ENCODE measurements at regions not wholly inside any gene's neighbourhood (a gene's known extent, or its start where the extent isn't known, plus 50 kb on each side); places are given as distances from the start of the nearest gene placed in this dataset.
"Not testable (repeated sequence)": the region's sequence is repeated elsewhere in the genome, so short reads cannot be mapped to it uniquely, and the experiment has no call there.

DNA sequence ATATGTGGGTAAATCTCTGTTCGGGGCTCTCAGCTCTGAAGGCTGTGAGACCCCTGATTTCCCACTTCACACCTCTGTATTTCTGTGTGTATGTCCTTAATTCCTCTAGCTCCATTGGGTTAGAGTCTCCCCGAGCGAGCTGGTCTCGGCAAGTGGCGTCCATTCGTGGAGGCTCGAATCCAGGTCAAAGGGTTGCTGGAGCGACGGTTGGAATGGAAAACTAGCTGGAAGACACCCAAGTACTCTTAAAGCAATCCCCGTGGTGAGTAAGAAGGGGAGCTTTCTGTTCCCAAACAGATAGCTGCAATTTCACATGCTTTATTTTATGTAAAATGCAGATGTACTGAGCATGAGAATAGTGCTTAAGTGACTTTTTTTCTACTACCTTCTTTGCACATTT, 277.5 kb upstream of the SGCG start:
- 89% methylated on average over 10 of the region's 10 CpGs for WGBS
- Histone ChIP-seq H3K9me3 (ENCODE audit: insufficient read depth, low read depth, low read length) (peaks cover 38% of the 10 kb centered on the region), H3K27ac (ENCODE audit: low read depth, low read length) (no peak overlapping the region), H3K4me3 (ENCODE audit: low read length) (no peak overlapping the region), H3K9ac (ENCODE audit: low read depth, low read length) (no peak overlapping the region), H3K4me1 (ENCODE audit: insufficient read depth, low read length) (no peaks in the 10 kb centered on the region), H3K27me3 (ENCODE audit: insufficient read depth, low read length) (no peaks in the 10 kb centered on the region), H3K36me3 (ENCODE audit: insufficient read depth, low read length) (0 out of 2 replicates have a peak, but pooled peaks cover 5% of the 10 kb centered on the region)

- Histone ChIP-seq H3K4me3 (ENCODE audit: low read length) (no peak overlapping the region), H3K9me3 (ENCODE audit: insufficient read depth, low read depth, low read length) (peaks cover 34% of the 10 kb centered on the region), H3K27me3 (ENCODE audit: insufficient read depth, low read length) (no peaks in the 10 kb centered on the region), H3K36me3 (ENCODE audit: insufficient read depth, low read length) (0 out of 2 replicates have a peak, but pooled peaks cover 5% of the 10 kb centered on the region), H3K27ac (ENCODE audit: low read depth, low read length) (no peak overlapping the region), H3K4me1 (ENCODE audit: insufficient read depth, low read length) (no peaks in the 10 kb centered on the region), H3K9ac (ENCODE audit: low read depth, low read length) (no peak overlapping the region)
Observed at GRCh38 chr13:22903925-22904324, 276.9 kb upstream of the SGCG start.

- peak overlapping the region; percentile 78 for H3K9ac ChIP-seq (ENCODE audit: low read depth, low read length)
- H3K4me3 ChIP-seq (ENCODE audit: low read length): peak overlapping the region; percentile 83
- H3K27me3 ChIP-seq (ENCODE audit: insufficient read depth, low read length): no peaks in the 10 kb centered on the region
- H3K27ac ChIP-seq (ENCODE audit: low read depth, low read length): peak overlapping the region; percentile 63; the same call in 1 of the 2 replicates
- 2% methylated on average over 58 of the region's 58 CpGs for WGBS
- no peaks in the 10 kb centered on the region for H3K9me3 ChIP-seq (ENCODE audit: insufficient read depth, low read depth, low read length)
- H3K4me1 ChIP-seq (ENCODE audit: insufficient read depth, low read length): no peaks in the 10 kb centered on the region
- H3K36me3 ChIP-seq (ENCODE audit: insufficient read depth, low read length): no peaks in the 10 kb centered on the region
Observed at GRCh38 chr13:22915442-22916082, 265.2 kb upstream of the SGCG start.

DNA sequence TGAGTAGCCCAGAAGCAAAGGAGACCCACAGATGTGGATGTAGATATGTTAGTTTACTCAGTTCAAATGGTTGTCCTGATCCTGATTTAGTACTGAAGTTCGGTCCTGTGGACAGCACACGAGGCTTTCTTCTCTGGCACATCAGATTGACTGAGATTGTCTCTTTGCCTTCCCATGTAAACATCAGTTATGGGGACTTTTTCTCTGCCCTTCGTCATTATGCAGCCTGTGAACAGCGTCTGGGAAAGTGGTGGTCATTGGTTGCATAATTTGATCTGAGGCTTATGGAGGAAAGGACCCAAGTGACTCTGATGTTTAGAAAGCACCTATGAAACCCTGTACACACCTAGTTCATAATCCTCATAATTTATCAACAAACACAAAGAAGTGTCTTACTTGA, 264.5 kb upstream of the SGCG start:
- not testable (repeated sequence) for H3K27ac ChIP-seq (ENCODE audit: low read depth, low read length); H3K27me3 ChIP-seq (ENCODE audit: insufficient read depth, low read length); H3K36me3 ChIP-seq (ENCODE audit: insufficient read depth, low read length); H3K9me3 ChIP-seq (ENCODE audit: insufficient read depth, low read depth, low read length); H3K4me1 ChIP-seq (ENCODE audit: insufficient read depth, low read length)
- Histone ChIP-seq H3K9ac (ENCODE audit: low read depth, low read length) (peak overlapping the region; percentile 78; the same call in 1 of the 2 replicates), H3K4me3 (ENCODE audit: low read length) (peak overlapping the region; percentile 83)
- WGBS: 57% methylated on average over 4 of the region's 4 CpGs

DNA sequence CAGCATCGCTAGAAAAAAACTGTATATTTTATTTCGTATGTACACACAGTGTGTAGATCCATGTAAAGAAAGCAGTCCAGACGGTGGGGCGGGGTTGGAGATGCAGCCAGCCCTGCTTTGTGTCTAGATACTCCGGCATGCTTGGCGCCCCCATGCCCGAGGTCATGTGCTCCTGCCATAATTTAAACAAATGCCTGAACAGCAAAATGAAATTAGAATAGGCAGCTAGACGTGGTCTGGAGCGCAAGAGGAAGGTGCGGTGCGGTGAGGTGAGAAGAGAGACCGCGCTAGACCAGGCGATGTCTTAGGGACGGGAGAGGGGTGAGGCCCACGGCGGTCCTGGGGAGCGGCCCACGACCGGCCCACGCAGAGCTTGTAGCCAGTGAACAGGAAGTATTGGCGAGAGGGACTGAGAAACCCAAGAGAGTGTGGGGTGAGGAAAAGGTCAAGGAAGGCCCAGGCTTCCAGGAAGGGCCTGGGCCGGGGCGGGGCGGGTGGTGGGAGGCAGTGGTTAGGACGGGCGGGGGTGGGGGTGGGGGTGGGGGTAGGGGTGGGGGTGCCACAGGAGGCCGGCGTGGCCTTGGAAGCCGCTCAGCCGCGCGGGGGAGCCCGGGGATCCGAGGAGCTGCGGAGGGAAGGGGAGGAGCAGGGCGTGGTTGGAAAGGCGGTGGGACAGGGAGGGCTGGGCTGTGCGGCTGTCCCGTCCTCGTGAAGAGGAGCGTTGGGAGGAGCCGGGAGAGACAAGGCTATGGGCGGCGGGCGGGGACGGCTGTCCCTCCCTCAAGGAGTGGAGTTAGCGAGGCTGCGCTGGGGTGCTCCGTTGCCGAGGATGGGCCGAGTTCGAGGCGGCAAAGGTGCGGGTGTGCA, 254.7 kb upstream of the SGCG start:
- Histone ChIP-seq H3K36me3 (ENCODE audit: insufficient read depth, low read length) (no peaks in the 10 kb centered on the region), H3K4me3 (ENCODE audit: low read length) (peak overlapping the region; percentile 52), H3K9ac (ENCODE audit: low read depth, low read length) (no peak overlapping the region; the same call in 1 of the 2 replicates)

GRCh38 chr13:22926748-22927400, 253.9 kb upstream of the SGCG start:
- peaks cover 8% of the 10 kb centered on the region; the same call in 1 of the 2 replicates for H3K27me3 ChIP-seq (ENCODE audit: insufficient read depth, low read length)
- 96% methylated on average over 56 of the region's 56 CpGs for WGBS
- no peaks in the 10 kb centered on the region for H3K36me3 ChIP-seq (ENCODE audit: insufficient read depth, low read length)
- peak overlapping the region; percentile 52 for H3K4me3 ChIP-seq (ENCODE audit: low read length)
- no peak overlapping the region for H3K27ac ChIP-seq (ENCODE audit: low read depth, low read length)
- no peak overlapping the region; the same call in 1 of the 2 replicates for H3K9ac ChIP-seq (ENCODE audit: low read depth, low read length)
- H3K9me3 ChIP-seq (ENCODE audit: insufficient read depth, low read depth, low read length): no peaks in the 10 kb centered on the region
- no peaks in the 10 kb centered on the region; the same call in 1 of the 2 replicates for H3K4me1 ChIP-seq (ENCODE audit: insufficient read depth, low read length)

More for the DNA sequence above, 254.7 kb upstream of the SGCG start:
- H3K4me1 ChIP-seq (ENCODE audit: insufficient read depth, low read length): no peaks in the 10 kb centered on the region; the same call in 1 of the 2 replicates
- peaks cover 8% of the 10 kb centered on the region; the same call in 1 of the 2 replicates for H3K27me3 ChIP-seq (ENCODE audit: insufficient read depth, low read length)
- no peak overlapping the region for H3K27ac ChIP-seq (ENCODE audit: low read depth, low read length)
- WGBS: 94% methylated on average over 50 of the region's 55 CpGs
- H3K9me3 ChIP-seq (ENCODE audit: insufficient read depth, low read depth, low read length): no peaks in the 10 kb centered on the region

- H3K4me1 ChIP-seq (ENCODE audit: insufficient read depth, low read length); H3K9me3 ChIP-seq (ENCODE audit: insufficient read depth, low read depth, low read length); H3K9ac ChIP-seq (ENCODE audit: low read depth, low read length); H3K36me3 ChIP-seq (ENCODE audit: insufficient read depth, low read length); H3K4me3 ChIP-seq (ENCODE audit: low read length); H3K27ac ChIP-seq (ENCODE audit: low read depth, low read length); H3K27me3 ChIP-seq (ENCODE audit: insufficient read depth, low read length): not testable (repeated sequence)
- WGBS: 94% methylated on average over 4 of the region's 4 CpGs
Observed at GRCh38 chr13:22927845-22928244, 252.9 kb upstream of the SGCG start.

GRCh38 chr13:22929381-22930126, 251.2 kb upstream of the SGCG start:
- Histone ChIP-seq H3K36me3 (ENCODE audit: insufficient read depth, low read length) (no peaks in the 10 kb centered on the region), H3K4me1 (ENCODE audit: insufficient read depth, low read length) (no peaks in the 10 kb centered on the region; the same call in 1 of the 2 replicates), H3K27me3 (ENCODE audit: insufficient read depth, low read length) (peaks cover 8% of the 10 kb centered on the region; the same call in 1 of the 2 replicates), H3K4me3 (ENCODE audit: low read length) (no peak overlapping the region), H3K27ac (ENCODE audit: low read depth, low read length) (no peak overlapping the region), H3K9me3 (ENCODE audit: insufficient read depth, low read depth, low read length) (no peaks in the 10 kb centered on the region), H3K9ac (ENCODE audit: low read depth, low read length) (no peak overlapping the region)
- 92% methylated on average over 7 of the region's 7 CpGs for WGBS

DNA sequence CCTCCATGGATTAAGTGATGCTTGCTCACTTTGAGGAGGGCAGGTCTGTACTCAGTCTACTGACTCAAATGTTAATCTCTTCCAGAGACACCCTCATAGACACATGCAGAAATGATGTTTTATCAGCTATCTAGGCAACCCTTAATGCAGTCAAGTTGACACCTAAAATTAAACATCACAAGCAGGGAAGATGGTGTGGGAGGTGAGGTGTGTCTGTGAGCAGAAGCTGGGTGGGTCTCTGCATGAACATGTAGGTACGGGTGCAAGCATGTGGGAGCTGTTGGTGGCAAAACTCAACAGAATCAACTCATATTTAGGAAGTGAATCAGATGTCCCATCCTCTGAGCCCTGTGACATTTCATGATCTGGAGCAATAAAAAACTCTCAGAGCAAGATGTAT, 249.2 kb upstream of the SGCG start:
- no peak overlapping the region for H3K9ac ChIP-seq (ENCODE audit: low read depth, low read length)
- H3K9me3 ChIP-seq (ENCODE audit: insufficient read depth, low read depth, low read length): no peaks in the 10 kb centered on the region
- H3K4me1 ChIP-seq (ENCODE audit: insufficient read depth, low read length): no peaks in the 10 kb centered on the region
- no peak overlapping the region for H3K27ac ChIP-seq (ENCODE audit: low read depth, low read length)
- H3K4me3 ChIP-seq (ENCODE audit: low read length): no peak overlapping the region
- peaks cover 8% of the 10 kb centered on the region; the same call in 1 of the 2 replicates for H3K27me3 ChIP-seq (ENCODE audit: insufficient read depth, low read length)
- H3K36me3 ChIP-seq (ENCODE audit: insufficient read depth, low read length): no peaks in the 10 kb centered on the region
- 100% methylated on average over 1 of the region's 1 CpG for WGBS

DNA sequence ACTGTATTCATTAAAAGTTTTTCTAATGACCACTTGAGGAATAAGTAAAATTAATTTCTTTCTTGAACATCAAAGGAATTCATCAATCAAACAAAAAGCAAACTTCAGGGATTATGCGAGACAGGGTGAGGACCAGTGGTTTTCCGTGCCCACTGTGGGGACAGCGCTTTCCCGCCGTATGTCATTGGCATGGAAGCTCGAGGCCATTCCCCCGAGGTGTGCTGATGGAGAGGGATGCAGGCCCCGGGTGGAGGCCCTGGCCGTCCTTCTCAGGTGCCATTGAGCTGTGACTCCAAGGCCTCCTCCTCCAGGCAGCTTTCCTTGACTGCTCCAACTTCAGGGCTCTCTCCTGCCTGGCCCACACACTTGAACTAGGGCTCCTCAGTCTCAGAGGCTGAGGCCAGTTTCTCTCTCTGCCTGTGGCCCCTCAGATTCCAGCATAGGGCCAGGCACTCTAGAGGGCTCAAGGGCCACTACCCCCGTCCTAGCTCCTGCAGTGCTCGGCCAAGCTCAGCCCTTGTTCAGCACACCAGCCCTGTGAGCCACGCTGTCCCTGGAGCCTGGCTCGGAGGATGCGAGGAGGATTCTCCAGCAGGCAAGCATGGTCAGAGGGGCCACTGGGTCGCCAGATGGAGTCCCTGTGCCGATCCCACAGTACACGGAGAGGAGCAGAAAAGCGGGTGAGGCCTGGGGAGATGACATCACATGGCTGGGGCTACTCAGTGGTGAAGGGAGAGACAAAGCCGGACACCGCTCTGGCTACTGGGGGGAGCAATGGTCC, 248.0 kb upstream of the SGCG start:
- not testable (repeated sequence) for H3K27ac ChIP-seq (ENCODE audit: low read depth, low read length); H3K4me3 ChIP-seq (ENCODE audit: low read length); H3K9me3 ChIP-seq (ENCODE audit: insufficient read depth, low read depth, low read length); H3K36me3 ChIP-seq (ENCODE audit: insufficient read depth, low read length); H3K9ac ChIP-seq (ENCODE audit: low read depth, low read length); H3K4me1 ChIP-seq (ENCODE audit: insufficient read depth, low read length); H3K27me3 ChIP-seq (ENCODE audit: insufficient read depth, low read length)
- WGBS: 93% methylated on average over 20 of the region's 20 CpGs
